Astrocyte of the cerebellum (primary cell): ENCODE measurements at regions not wholly inside any gene's neighbourhood (a gene's known extent, or its start where the extent isn't known, plus 50 kb on each side); places are given as distances from the start of the nearest gene placed in this dataset.

Source experiments
- DNase-seq: peaks from one replicate; pipeline ENCODE4 v3.0.0-alpha.2; 2011; ENCODE audit warnings: low read depth
- H3K4me3 ChIP-seq: 2 replicates; pipeline ENCODE4 v1.5.1; 2011; ENCODE audit warnings: mild to moderate bottlenecking, low read depth, low read length, moderate library complexity
- in situ Hi-C: cut with HindIII; loops from 2 replicates; pipeline ENCODE4 v1.10.0; 2017; ENCODE audit warnings: low sequenced_read_pairs
- TF ChIP-seq, protein P1 (sequence below): IDR thresholded peaks from 2 replicates; pipeline ENCODE4 v1.5.1; 2012; ENCODE audit warnings: low read length, low read depth, moderate library complexity, mild to moderate bottlenecking; ENCODE audit errors: missing control alignments

DNA sequence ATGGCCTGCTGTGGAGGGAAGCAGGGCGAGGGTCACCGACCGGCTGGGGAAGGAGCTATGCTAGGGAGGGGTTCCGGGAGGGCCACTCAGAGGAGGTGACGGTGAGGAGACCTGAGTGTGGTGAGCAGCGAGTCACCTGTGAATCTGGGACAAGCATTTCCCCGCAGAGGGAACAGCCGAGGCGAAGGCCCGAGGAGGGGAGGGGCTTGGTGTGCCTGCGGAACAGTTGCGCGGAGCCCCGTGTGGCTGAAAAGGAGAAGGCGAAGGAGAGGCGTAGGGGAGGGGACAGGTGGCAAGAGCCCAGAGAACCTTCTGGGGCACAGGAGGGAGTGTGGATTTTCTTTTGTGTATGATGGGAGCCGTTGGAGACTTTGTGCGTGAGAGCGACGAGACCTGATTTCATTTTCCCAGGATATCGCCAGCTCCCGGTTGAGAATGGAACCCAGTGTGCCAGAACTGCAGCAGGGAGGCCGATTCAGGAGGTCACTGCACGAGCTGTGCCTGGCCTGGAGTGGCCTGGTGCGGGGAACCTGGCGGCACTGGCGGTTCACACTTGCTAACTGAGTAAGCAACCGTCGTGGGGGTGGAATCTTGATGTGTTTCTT is 117.7 kb upstream of the ZNF507 start:
- H3K4me3 ChIP-seq: no peak overlapping the region
- TF ChIP-seq, protein P1, sequence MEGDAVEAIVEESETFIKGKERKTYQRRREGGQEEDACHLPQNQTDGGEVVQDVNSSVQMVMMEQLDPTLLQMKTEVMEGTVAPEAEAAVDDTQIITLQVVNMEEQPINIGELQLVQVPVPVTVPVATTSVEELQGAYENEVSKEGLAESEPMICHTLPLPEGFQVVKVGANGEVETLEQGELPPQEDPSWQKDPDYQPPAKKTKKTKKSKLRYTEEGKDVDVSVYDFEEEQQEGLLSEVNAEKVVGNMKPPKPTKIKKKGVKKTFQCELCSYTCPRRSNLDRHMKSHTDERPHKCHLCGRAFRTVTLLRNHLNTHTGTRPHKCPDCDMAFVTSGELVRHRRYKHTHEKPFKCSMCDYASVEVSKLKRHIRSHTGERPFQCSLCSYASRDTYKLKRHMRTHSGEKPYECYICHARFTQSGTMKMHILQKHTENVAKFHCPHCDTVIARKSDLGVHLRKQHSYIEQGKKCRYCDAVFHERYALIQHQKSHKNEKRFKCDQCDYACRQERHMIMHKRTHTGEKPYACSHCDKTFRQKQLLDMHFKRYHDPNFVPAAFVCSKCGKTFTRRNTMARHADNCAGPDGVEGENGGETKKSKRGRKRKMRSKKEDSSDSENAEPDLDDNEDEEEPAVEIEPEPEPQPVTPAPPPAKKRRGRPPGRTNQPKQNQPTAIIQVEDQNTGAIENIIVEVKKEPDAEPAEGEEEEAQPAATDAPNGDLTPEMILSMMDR: no peak
- DNase-seq: no peak
- in situ Hi-C loops: no loop called here

DNA sequence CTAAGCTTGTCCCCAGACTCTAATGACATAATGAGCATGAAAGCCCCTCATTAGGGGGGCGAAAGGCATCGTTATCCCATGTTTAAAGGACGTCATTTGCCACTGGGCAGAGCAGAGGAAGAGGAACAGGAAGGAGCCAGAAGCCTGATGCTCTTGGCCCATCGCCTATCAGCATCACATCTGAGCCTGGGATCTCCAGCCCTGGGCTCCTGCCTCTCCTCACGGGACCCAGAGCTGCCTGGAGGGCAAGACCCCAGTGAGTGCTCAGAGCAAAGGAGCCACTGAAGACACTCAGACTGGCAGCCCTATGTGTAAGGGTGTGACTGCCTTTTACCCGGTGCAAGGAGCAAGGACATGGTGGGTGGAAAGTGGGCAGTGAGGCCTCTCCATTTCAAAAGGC is 115.0 kb upstream of the ZNF507 start:
- TF ChIP-seq, protein P1: no peak
- DNase-seq: no peak
- H3K4me3 ChIP-seq: no peak overlapping the region
- in situ Hi-C loops: no loop called here

DNA sequence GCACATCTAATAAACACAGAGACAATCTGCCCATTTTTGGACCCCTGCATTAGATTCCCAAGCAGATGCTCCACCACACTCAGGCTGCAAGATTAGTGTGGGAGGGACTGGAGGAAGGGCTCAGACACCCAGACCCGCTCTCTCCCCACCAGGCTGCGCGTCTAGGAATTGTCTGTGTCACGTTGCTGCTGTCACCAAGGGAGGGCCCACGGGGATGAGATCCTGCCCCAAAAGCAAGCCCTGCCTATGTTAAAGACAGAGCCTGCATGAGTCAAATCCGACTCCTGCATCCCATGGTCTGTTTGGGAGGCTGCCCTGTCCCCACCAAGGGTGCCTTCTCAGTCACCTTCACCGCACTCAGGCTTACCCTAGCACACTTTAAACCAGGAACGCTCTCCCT is 114.4 kb upstream of the ZNF507 start:
- in situ Hi-C loops: no loop called here
- no peak overlapping the region for H3K4me3 ChIP-seq
- TF ChIP-seq, protein P1: no peak
- DNase-seq: no peak

DNA sequence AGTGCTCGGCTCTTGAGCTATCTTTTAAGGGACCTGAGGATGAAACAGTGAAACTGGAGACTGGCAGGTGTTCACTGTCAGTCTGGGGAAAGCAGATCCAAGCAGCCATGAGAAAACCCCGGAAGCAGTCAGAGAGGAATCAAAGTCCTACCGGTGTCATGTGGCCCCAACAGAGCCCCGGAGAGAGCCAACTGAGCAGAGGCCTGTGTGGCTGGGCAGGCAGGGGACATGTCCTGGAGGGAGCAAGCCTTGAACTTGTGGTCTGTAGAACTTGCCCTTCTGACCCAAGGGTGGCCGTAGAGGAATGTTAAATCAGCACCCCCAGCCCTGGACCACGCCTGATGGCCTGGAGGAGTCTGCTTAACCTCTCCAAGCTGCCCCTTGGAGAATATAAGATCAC is 113.7 kb upstream of the ZNF507 start:
- no peak overlapping the region for H3K4me3 ChIP-seq
- in situ Hi-C loops: no loop called here
- DNase-seq: no peak
- TF ChIP-seq, protein P1: no peak

DNA sequence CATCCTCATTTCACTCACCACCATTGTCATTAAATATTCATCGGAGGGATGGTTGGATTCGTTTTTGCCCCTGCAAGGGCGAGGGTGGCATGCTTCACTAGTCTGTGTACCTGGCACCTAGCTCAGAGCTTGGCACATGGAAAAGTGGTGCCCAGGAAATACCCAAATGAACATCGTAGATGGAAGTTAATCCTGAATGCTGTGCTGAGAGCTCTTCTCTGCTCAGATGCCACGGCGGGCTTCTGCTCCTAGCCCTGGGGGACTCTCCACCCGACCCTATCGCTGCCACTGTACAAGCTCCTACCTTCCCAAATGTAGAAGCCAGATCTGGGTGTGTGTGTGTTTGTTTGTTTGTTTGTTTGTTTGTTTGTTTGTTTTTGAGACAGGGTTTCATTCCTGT is 113.0 kb upstream of the ZNF507 start:
- in situ Hi-C loops: no loop called here
- TF ChIP-seq, protein P1: no peak
- no peak for DNase-seq

DNA sequence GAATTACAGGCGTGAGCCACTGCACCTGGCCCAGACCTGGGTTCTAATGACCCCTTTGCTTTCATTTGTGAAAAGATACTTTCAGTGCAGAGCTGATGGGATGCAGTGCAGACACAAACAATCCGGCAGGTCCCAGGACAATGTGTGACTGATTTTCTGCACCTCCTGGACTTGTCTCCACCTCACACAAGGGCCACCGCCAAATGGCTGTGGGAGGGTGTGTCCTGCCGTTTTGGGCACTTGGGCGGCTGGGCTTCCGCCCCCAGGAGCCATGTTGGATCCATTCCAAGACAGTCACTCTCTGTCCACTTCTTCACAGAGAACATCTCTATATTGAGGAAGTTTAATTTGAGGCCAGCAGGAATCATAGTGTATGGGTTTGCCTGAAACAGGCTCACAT is 112.3 kb upstream of the ZNF507 start:
- in situ Hi-C loops: no loop called here
- H3K4me3 ChIP-seq: no peak overlapping the region
- DNase-seq: no peak
- TF ChIP-seq, protein P1: no peak

More for the DNA sequence above, 113.0 kb upstream of the ZNF507 start:
- no peak overlapping the region for H3K4me3 ChIP-seq
